DMS 273 (cell line): ENCODE measurements at regions not wholly inside any gene's neighbourhood (a gene's known extent, or its start where the extent isn't known, plus 50 kb on each side); places are given as distances from the start of the nearest gene placed in this dataset.
"Not testable (repeated sequence)": the region's sequence is repeated elsewhere in the genome, so short reads cannot be mapped to it uniquely, and the experiment has no call there.

Source experiments
- DNase-seq: peaks from one replicate; lab custom pipeline; 2025; ENCODE audit not compliant: unreplicated experiment; lab: John Stamatoyannopoulos, UW

- DNase-seq = no peak
Observed at GRCh38 chr13:44147648-44148047, 226.0 kb upstream of the SERP2 start.

GRCh38 chr13:44148159-44148914 lies 225.3 kb upstream of the SERP2 start:
- no peak for DNase-seq

GRCh38 chr13:44149231-44149630 lies 224.4 kb upstream of the SERP2 start:
- DNase-seq = not testable (repeated sequence)

GRCh38 chr13:44149821-44150220 lies 223.8 kb upstream of the SERP2 start:
- no peak for DNase-seq

- peak; percentile 31 for DNase-seq
Observed at GRCh38 chr13:44151474-44151873, 222.2 kb upstream of the SERP2 start.

- DNase-seq = no peak
Observed at GRCh38 chr13:44153496-44153895, 220.1 kb upstream of the SERP2 start.

- peak; percentile 35 for DNase-seq
Observed at GRCh38 chr13:44155422-44156293, 218.0 kb upstream of the SERP2 start.

GRCh38 chr13:44156294-44156658 lies 217.3 kb upstream of the SERP2 start:
- DNase-seq = no peak

- DNase-seq = peak; percentile 3
Observed at GRCh38 chr13:44157606-44158005, 216.0 kb upstream of the SERP2 start.

GRCh38 chr13:44158098-44158521 lies 215.5 kb upstream of the SERP2 start:
- no peak for DNase-seq

GRCh38 chr13:44158881-44159632 lies 214.6 kb upstream of the SERP2 start:
- no peak for DNase-seq

GRCh38 chr13:44159633-44160279 lies 213.9 kb upstream of the SERP2 start:
- no peak for DNase-seq

- DNase-seq = no peak
Observed at GRCh38 chr13:44160591-44161191, 212.9 kb upstream of the SERP2 start.

- no peak for DNase-seq
Observed at GRCh38 chr13:44163108-44163507, 210.5 kb upstream of the SERP2 start.

GRCh38 chr13:44165221-44165888 lies 208.3 kb upstream of the SERP2 start:
- no peak for DNase-seq

GRCh38 chr13:44165889-44166496 lies 207.6 kb upstream of the SERP2 start:
- DNase-seq = no peak

- no peak for DNase-seq
Observed at GRCh38 chr13:44169018-44169911, 204.4 kb upstream of the SERP2 start.

- DNase-seq = no peak
Observed at GRCh38 chr13:44170731-44171130, 202.9 kb upstream of the SERP2 start.

GRCh38 chr13:44171156-44171555 lies 202.5 kb upstream of the SERP2 start:
- DNase-seq = no peak
